SK-MEL-5 (cell line): ENCODE measurements at regions not wholly inside any gene's neighbourhood (a gene's known extent, or its start where the extent isn't known, plus 50 kb on each side); places are given as distances from the start of the nearest gene placed in this dataset.
"Not testable (repeated sequence)": the region's sequence is repeated elsewhere in the genome, so short reads cannot be mapped to it uniquely, and the experiment has no call there.

Experiments used
- DNase-seq: peaks from one replicate; pipeline ENCODE4 v3.0.0-alpha.2; 2016; ENCODE audit warnings: low read depth, low spot score
- in situ Hi-C: cut with HindIII; loops from 2 replicates; pipeline ENCODE4 v1.10.0; 2016; ENCODE audit warnings: low sequenced_read_pairs, high pct_unique_total_duplicates, low pct_unique_long_range_greater_than_20kb

- in situ Hi-C loops = no loop called here
- DNase-seq = no peak
These were observed 451.8 kb upstream of the NPAP1 start for GRCh38 chr15:24223739-24224138.

GRCh38 chr15:24224161-24224560, 451.4 kb upstream of the NPAP1 start:
- in situ Hi-C loops = no loop called here
- DNase-seq = no peak

- DNase-seq, in situ Hi-C loops: not testable (repeated sequence)
These were observed 446.7 kb upstream of the NPAP1 start for GRCh38 chr15:24228922-24229321.

- in situ Hi-C loops = not testable (repeated sequence)
These were observed 442.4 kb upstream of the NPAP1 start for GRCh38 chr15:24233134-24233533.

GRCh38 chr15:24240580-24240979, 435.0 kb upstream of the NPAP1 start:
- in situ Hi-C loops, DNase-seq: not testable (repeated sequence)

More at GRCh38 chr15:24233134-24233533, 442.4 kb upstream of the NPAP1 start:
- DNase-seq = not testable (repeated sequence)

- DNase-seq, in situ Hi-C loops: not testable (repeated sequence)
These were observed 416.5 kb upstream of the NPAP1 start for GRCh38 chr15:24259106-24259505.

- in situ Hi-C loops, DNase-seq: not testable (repeated sequence)
These were observed 415.2 kb upstream of the NPAP1 start for GRCh38 chr15:24260407-24260806.

- in situ Hi-C loops, DNase-seq: not testable (repeated sequence)
These were observed 414.7 kb upstream of the NPAP1 start for GRCh38 chr15:24260854-24261253.

GRCh38 chr15:24268536-24269165, 406.9 kb upstream of the NPAP1 start:
- in situ Hi-C loops, DNase-seq: not testable (repeated sequence)

- in situ Hi-C loops = no loop called here
- DNase-seq = no peak
These were observed 406.4 kb upstream of the NPAP1 start for GRCh38 chr15:24269166-24269571.

GRCh38 chr15:24269923-24270322, 405.7 kb upstream of the NPAP1 start:
- DNase-seq = no peak
- in situ Hi-C loops = no loop called here

GRCh38 chr15:24271496-24272244, 403.9 kb upstream of the NPAP1 start:
- DNase-seq, in situ Hi-C loops: not testable (repeated sequence)

GRCh38 chr15:24292837-24293236, 382.7 kb upstream of the NPAP1 start:
- in situ Hi-C loops = no loop called here
- DNase-seq = no peak

GRCh38 chr15:24300804-24301368, 374.7 kb upstream of the NPAP1 start:
- in situ Hi-C loops, DNase-seq: not testable (repeated sequence)

- in situ Hi-C loops, DNase-seq: not testable (repeated sequence)
These were observed 373.6 kb upstream of the NPAP1 start for GRCh38 chr15:24301999-24302398.

- in situ Hi-C loops, DNase-seq: not testable (repeated sequence)
These were observed 370.8 kb upstream of the NPAP1 start for GRCh38 chr15:24304747-24305146.

GRCh38 chr15:24305643-24306042, 369.9 kb upstream of the NPAP1 start:
- in situ Hi-C loops, DNase-seq: not testable (repeated sequence)

- in situ Hi-C loops, DNase-seq: not testable (repeated sequence)
These were observed 365.9 kb upstream of the NPAP1 start for GRCh38 chr15:24309700-24310099.
